HG02759 (cell line): ENCODE measurements at regions not wholly inside any gene's neighbourhood (a gene's known extent, or its start where the extent isn't known, plus 50 kb on each side); places are given as distances from the start of the nearest gene placed in this dataset.

ENCODE experiments used
- ATAC-seq: cut with Tn5 transposase; IDR thresholded peaks from one replicate; pipeline ENCODE4 v1.9.1; 2021; ENCODE audit warnings: mild to moderate bottlenecking, moderate library complexity; ENCODE audit not compliant: unreplicated experiment

- no peak for ATAC-seq
Observed at GRCh38 chr22:49095366-49095765, 732.3 kb downstream of the BRD1 start.

- ATAC-seq = no peak
Observed at GRCh38 chr22:49094858-49095257, 732.8 kb downstream of the BRD1 start.

DNA sequence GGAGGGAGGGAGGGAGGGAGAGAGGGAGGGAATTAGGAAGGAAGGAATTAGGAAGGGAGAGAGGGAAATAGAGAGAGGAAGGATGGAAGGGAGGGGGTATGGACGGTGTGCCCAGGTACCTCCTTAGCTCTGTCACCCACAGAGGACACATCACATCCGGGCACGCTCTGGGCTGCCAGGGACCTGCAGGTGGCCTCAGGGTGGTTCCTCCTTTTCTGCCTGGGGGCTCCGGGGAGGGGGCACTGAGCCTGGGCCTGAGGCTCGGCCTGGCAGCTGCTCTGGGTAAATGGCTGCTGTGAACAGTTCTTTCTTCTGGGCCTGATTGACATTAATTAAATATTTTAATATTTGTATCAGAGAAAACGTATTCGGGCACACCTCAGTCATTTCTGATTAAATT, 733.5 kb downstream of the BRD1 start:
- no peak for ATAC-seq

GRCh38 chr22:49093192-49093880, 734.3 kb downstream of the BRD1 start:
- ATAC-seq = no peak

- ATAC-seq = no peak
Observed at GRCh38 chr22:49092716-49093115, 735.0 kb downstream of the BRD1 start.

- ATAC-seq = no peak
Observed at GRCh38 chr22:49091917-49092545, 735.6 kb downstream of the BRD1 start.

GRCh38 chr22:49091451-49091850, 736.2 kb downstream of the BRD1 start:
- ATAC-seq = no peak

- ATAC-seq = no peak
Observed at GRCh38 chr22:49090853-49091135, 736.9 kb downstream of the BRD1 start.

DNA sequence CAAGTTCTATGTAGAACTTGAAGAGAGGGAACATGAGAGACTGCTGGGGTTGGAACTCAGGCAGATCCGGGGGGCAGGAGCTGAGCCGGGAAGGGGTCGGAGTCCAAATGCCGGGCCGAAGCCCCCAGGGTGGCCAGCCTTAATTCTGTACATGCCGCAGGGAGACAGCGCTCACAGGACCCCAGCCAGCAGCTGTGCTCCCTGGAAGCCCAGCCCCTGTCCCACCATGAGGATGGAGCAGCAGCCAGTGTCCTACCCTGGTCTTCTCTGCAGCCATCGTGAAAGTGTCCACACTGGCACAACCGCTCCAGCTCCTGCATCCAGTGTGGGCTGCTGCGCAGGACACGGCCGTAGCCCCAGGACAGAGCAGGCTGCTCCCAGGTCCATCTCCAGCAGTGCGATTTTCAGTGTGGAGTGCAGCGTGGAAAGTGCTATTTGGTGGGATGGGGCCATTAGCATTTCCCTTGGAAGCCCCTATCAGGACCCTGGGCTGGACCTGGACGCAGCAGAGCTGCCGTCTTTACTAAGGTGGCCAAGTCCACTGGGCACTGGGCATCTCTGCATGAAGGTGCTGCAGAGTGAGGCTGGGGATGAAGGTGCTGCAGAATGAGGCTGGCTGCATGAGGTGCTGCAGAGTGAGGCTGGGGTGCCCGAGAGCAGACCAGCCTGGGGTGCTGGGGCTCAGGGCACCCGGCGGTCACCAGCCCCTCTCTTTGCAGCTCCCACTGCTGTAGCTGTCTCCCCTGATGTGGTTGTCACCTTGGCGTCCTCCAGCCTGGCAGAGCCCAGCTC, 737.4 kb downstream of the BRD1 start:
- ATAC-seq = no peak

- no peak for ATAC-seq
Observed at GRCh38 chr22:49088801-49089791, 738.6 kb downstream of the BRD1 start.

DNA sequence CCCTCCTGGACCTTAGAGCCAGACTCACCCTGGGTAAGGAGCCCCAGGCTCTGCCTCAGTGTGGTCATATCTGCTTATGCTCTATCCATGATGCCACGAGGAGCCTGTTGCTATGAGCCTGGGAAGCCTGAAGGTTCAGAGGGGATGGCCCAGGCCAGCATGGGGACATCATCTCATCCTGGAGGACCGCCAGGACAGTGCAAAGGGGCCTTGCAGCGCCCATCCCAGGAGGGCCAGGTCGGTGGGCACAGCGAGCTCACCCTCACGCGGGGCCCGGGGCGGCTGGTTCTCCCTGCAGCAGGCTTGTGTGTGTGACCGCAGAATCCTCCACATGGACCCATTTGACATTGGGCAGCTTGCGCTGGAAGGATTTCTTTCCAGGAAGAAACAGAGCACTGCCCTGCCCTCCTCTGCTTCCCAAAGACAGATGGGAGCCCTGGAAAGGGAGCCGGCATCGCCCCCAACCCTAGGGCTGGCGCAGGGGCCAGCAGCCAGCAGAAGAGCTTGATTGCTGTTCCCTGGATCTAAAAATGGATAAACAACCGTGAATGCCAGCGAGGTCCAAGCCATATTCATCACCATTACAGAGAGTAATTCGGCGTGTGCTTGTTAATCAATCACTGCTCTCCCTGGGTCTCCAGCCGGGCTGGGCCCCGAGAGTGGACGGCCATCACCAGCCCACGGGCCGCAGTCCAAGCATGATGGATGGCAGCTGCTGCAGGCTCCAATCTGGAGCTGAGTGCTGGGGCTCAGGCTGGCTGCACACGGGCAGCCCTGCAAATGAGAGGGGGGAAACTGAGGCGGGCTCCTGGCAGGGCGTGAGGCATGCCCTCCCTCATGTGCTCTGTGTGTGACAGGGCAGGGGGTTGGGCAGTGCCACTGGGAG, 739.7 kb downstream of the BRD1 start:
- ATAC-seq = no peak

- no peak for ATAC-seq
Observed at GRCh38 chr22:49087198-49087597, 740.5 kb downstream of the BRD1 start.

- no peak for ATAC-seq
Observed at GRCh38 chr22:49086606-49087157, 741.0 kb downstream of the BRD1 start.

DNA sequence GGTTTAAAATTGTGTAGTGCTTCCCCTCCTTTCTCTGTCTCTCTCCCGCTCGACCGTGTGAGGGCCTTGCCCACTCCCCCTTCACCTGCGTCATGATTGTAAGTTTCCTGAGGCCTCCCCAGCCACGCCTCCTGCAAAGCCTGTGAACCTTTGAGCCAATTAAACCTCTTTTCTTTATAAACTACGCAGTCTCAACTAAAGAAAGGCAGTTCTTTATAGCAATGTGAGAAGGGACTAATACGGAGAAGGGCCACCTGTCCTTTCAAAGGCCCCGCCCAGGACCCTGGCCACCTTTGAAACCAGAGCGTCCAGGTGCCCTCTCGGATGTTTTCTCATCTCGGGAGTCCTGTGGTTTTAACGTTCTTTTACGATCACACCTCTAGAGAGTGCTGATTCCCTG, 741.5 kb downstream of the BRD1 start:
- no peak for ATAC-seq

DNA sequence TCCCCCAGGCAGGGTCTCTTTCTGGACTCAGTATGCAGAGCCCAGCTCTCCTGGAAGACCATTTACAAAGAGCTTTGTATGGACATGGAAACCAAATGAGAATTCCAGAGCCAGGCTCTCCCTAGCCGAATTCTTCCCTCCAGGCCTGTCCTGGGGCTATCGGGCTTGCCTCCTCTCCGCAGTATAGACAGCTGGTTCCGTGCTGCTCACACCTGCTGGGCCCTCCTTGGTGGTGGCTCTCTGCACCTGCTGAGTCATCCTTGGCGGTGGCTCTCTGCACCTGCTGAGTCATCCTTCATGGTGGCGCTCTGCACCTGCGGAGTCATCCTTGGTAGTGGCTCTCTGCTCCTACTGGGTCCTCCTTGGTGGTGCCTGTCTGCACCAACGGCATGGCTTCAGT, 743.5 kb downstream of the BRD1 start:
- ATAC-seq = no peak

GRCh38 chr22:49083607-49084006, 744.1 kb downstream of the BRD1 start:
- ATAC-seq = no peak

DNA sequence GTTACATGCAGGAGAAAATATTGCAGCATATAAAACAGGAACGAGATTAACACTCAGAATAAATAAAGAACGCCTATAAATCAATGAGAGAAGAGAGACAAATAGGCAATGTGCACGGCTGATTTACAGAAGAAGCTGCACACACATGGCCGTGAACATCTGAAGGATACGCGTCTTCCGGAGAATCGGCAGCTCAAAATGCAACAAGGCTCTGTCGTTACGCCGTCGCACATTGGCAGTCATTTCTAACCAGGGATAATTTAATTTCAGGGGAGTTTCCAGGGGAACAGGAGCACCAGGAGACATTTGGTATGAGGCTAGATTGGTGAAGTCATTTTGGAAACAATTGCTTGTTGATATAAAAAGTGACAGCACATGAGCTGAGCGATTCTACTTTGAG, 745.2 kb downstream of the BRD1 start:
- ATAC-seq = no peak

- no peak for ATAC-seq
Observed at GRCh38 chr22:49081926-49082325, 745.7 kb downstream of the BRD1 start.

DNA sequence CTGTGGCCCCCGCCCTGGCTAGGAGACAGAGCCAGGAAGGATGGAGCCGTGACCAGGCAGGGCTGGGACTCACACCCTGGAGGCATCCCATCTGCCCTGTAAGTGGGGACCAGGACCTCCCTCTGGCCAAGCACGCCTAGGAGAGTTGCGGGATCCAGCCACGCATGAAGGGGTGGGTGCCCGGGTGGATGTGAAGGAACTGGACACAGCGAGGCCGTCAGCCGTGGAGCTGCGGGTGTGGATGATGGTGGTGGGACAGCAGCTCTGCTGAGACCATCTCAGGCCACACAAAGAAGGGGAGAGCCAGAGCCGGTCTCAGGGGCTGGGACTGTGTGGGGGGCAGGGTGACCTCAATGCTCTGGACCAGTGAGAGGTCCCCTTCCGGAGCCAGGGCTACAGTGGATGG, 746.4 kb downstream of the BRD1 start:
- no peak for ATAC-seq

GRCh38 chr22:49080631-49081030, 747.0 kb downstream of the BRD1 start:
- no peak for ATAC-seq
